ENCODE measurements at regions not wholly inside any gene's neighbourhood (a gene's known extent, or its start where the extent isn't known, plus 50 kb on each side); places are given as distances from the start of the nearest gene placed in this dataset.

GRCh38 chr4:96599752-96600151 is 759.9 kb downstream of the PDHA2 start:
- H3K4me2 ChIP-seq (ENCODE audit: low read length), result no peak overlapping the region
- BruUV-seq (replicated peaks), result no TSS peak
- DNase-seq (ENCODE audit: low spot score), result no peak
- H3K27ac ChIP-seq (ENCODE audit: low read depth, low read length, poor library complexity, severe bottlenecking), result no peak overlapping the region
- no peaks in the 10 kb centered on the region for H4K20me1 ChIP-seq (ENCODE audit: insufficient read depth, low read length)
- no peaks in the 10 kb centered on the region for H3K36me3 ChIP-seq (ENCODE audit: insufficient read depth, low read length)
- no peaks in the 10 kb centered on the region for H3K4me1 ChIP-seq (ENCODE audit: insufficient read depth, low read length, poor library complexity, severe bottlenecking)
- H3K79me2 ChIP-seq (ENCODE audit: insufficient read depth, low read depth, low read length), result no peaks in the 10 kb centered on the region
- H3K4me3 ChIP-seq (ENCODE audit: low read depth, low read length, poor library complexity, severe bottlenecking), result no peak overlapping the region
- no peaks in the 10 kb centered on the region for H3K9me2 ChIP-seq (ENCODE audit: insufficient read depth, low read length)
- ChIA-PET POLR2A (no interaction called here), CTCF (ENCODE audit: unreplicated experiment) (no interaction called here)
- no peak overlapping the region for H2AFZ ChIP-seq (ENCODE audit: low read length)
- intact Hi-C loops (cut with micrococcal nuclease; ENCODE audit: unreplicated experiment), result no loop called here
- no peaks in the 10 kb centered on the region for H3K9me3 ChIP-seq (ENCODE audit: low read length)
- TF ChIP-seq EZH2phosphoT487 (IDR thresholded peaks at IDR 0.05; ENCODE audit: borderline replicate concordance, low read depth, low read length) (no peak), CTCF (conservative IDR thresholded peaks at IDR 0.05; ENCODE audit: low read length) (no peak)

GRCh38 chr4:96602661-96603060 is 762.8 kb downstream of the PDHA2 start:
- DNase-seq (ENCODE audit: low spot score), result no peak
- no peak overlapping the region for H3K4me2 ChIP-seq (ENCODE audit: low read length)
- no peak overlapping the region for H3K4me3 ChIP-seq (ENCODE audit: low read depth, low read length, poor library complexity, severe bottlenecking)
- no peak overlapping the region for H3K27ac ChIP-seq (ENCODE audit: low read depth, low read length, poor library complexity, severe bottlenecking)
- no peaks in the 10 kb centered on the region for H3K9me3 ChIP-seq (ENCODE audit: low read length)
- no TSS peak for BruUV-seq (replicated peaks)
- ChIA-PET POLR2A (no interaction called here), CTCF (ENCODE audit: unreplicated experiment) (no interaction called here)
- intact Hi-C loops (cut with micrococcal nuclease; ENCODE audit: unreplicated experiment), result no loop called here
- H4K20me1 ChIP-seq (ENCODE audit: insufficient read depth, low read length), result no peaks in the 10 kb centered on the region
- no peaks in the 10 kb centered on the region for H3K9me2 ChIP-seq (ENCODE audit: insufficient read depth, low read length)
- no peaks in the 10 kb centered on the region for H3K36me3 ChIP-seq (ENCODE audit: insufficient read depth, low read length)
- TF ChIP-seq EZH2phosphoT487 (IDR thresholded peaks at IDR 0.05; ENCODE audit: borderline replicate concordance, low read depth, low read length), result no peak
- TF ChIP-seq CTCF (conservative IDR thresholded peaks at IDR 0.05; ENCODE audit: low read length), result no peak
- H3K4me1 ChIP-seq (ENCODE audit: insufficient read depth, low read length, poor library complexity, severe bottlenecking), result no peaks in the 10 kb centered on the region
- H3K79me2 ChIP-seq (ENCODE audit: insufficient read depth, low read depth, low read length), result no peaks in the 10 kb centered on the region
- H2AFZ ChIP-seq (ENCODE audit: low read length), result no peak overlapping the region

GRCh38 chr4:96603641-96604040 is 763.7 kb downstream of the PDHA2 start:
- intact Hi-C loops (cut with micrococcal nuclease; ENCODE audit: unreplicated experiment), result no loop called here
- Histone ChIP-seq H4K20me1 (ENCODE audit: insufficient read depth, low read length) (no peaks in the 10 kb centered on the region), H2AFZ (ENCODE audit: low read length) (no peak overlapping the region), H3K4me1 (ENCODE audit: insufficient read depth, low read length, poor library complexity, severe bottlenecking) (no peaks in the 10 kb centered on the region), H3K4me3 (ENCODE audit: low read depth, low read length, poor library complexity, severe bottlenecking) (no peak overlapping the region), H3K36me3 (ENCODE audit: insufficient read depth, low read length) (no peaks in the 10 kb centered on the region), H3K9me3 (ENCODE audit: low read length) (no peaks in the 10 kb centered on the region), H3K4me2 (ENCODE audit: low read length) (no peak overlapping the region), H3K9me2 (ENCODE audit: insufficient read depth, low read length) (no peaks in the 10 kb centered on the region), H3K79me2 (ENCODE audit: insufficient read depth, low read depth, low read length) (no peaks in the 10 kb centered on the region), H3K27ac (ENCODE audit: low read depth, low read length, poor library complexity, severe bottlenecking) (no peak overlapping the region)
- no TSS peak for BruUV-seq (replicated peaks)
- ChIA-PET CTCF (ENCODE audit: unreplicated experiment) (no interaction called here), POLR2A (no interaction called here)
- DNase-seq (ENCODE audit: low spot score), result no peak
- no peak for TF ChIP-seq CTCF (conservative IDR thresholded peaks at IDR 0.05; ENCODE audit: low read length)
- no peak for TF ChIP-seq EZH2phosphoT487 (IDR thresholded peaks at IDR 0.05; ENCODE audit: borderline replicate concordance, low read depth, low read length)

All from OCI-LY7 (cell line).